GM21423 (cell line): ENCODE measurements at regions not wholly inside any gene's neighbourhood (a gene's known extent, or its start where the extent isn't known, plus 50 kb on each side); places are given as distances from the start of the nearest gene placed in this dataset.
"Not testable (repeated sequence)": the region's sequence is repeated elsewhere in the genome, so short reads cannot be mapped to it uniquely, and the experiment has no call there.

Experiments used
- ATAC-seq: cut with Tn5 transposase; IDR thresholded peaks from one replicate; pipeline ENCODE4 v1.9.1; 2021; ENCODE audit warnings: mild to moderate bottlenecking, moderate library complexity; ENCODE audit not compliant: unreplicated experiment

DNA sequence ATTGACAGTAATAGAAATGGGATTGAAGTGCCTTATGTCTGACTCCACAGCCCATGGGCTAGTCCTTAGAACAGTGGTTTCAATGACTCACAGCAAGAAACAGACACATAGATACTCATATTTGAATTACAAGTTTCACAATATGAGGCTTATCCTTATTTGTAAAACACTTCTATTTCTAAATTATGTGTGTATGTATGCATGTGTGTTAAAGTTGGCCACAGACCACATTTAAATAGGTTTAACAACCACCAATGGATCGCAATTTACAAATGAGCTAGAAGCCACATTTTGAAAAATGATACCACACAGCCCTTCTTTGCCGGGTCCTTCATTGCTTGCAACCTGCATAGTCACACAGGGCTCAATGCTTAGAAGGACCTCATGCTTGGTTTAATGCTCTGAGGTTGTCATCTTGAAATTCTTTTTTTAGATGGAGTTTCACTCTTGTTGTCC lies 157.8 kb upstream of the PREP start:
- peak; percentile 87 for ATAC-seq

DNA sequence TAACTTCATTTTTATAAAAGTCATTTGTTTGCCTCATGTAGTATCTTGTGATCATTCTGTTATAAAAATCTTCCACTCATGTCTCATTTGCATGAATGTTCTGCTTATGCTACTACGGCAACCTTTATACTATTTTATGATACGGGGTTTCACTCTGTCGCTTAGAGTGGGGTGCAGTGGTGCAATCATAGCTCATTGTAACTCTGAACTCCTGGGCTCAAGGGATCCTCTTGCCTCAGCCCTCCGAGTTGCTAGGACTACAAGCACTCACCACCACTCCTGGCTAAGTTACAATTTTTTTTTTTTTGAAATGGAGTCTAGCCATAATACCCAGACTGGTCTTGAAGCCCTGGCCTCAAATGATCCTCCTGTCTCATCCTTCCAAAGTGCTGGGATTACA lies 154.4 kb upstream of the PREP start:
- no peak for ATAC-seq

DNA sequence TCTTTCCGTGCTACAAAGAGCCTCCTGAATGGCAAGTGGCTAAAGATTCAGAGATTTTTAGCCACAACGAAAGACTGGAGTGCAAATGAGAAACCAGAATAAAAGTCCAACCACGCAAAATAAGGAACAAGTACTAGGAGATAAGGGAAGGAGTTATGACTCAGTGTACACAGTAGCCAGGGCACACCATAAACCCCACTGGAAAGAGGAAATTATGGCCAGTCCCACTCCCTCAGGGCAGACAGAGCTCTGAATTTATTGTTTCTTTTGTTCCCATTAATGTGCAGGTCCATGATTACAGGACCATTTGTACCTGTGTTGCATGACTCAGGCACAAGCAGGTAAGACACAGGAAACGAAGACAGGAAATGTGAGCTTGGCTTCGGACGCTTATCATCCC lies 150.3 kb upstream of the PREP start:
- ATAC-seq, result no peak

DNA sequence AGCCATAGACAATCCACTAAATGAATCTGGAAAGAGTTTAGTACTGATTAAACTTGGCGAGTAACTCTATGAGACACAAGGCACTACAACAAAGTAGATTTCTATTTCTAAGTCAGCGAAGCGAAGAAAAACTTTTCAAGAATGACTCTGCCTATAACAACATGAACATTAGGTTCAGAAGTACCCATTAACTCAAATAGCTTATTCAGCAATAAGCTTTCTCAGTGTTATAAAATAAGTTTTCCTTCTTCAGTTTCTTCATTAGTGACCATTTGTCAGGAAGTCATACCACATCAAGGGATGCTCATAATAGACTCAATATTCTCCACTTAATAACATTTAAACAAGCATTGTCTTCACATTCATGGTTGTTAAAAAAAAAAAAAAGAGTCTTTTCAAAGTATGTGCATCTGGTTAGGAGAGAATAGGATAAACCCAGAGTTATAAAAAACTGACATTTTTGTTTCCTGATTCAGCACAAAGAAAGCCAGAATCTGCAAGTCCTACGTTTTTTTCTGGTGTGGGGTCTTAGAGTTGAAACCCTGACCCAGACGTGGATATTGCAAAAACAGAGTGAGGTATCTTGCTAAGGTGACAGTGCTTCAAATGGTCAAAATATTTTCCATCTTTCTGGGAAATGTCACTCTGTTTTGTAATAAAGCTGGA lies 148.2 kb upstream of the PREP start:
- ATAC-seq, result no peak

DNA sequence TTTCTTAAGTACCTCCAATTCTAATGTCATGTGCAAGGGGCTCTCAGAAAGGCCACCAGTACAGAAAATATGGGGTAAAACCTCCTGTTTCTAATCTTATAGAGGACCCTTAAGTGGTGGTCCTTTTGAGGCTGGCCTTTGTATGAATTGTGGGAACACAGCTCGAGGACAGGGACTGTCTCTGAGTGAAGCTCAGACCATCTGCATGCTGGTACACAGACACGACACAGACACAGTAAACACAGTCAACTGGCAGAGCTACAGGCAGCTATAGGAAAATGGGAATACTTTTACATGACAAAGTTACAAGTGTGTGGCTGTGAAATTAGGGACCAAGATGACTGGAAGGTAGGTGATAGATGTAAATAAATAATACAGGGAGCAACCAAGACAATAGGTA lies 143.9 kb upstream of the PREP start:
- ATAC-seq, result no peak

DNA sequence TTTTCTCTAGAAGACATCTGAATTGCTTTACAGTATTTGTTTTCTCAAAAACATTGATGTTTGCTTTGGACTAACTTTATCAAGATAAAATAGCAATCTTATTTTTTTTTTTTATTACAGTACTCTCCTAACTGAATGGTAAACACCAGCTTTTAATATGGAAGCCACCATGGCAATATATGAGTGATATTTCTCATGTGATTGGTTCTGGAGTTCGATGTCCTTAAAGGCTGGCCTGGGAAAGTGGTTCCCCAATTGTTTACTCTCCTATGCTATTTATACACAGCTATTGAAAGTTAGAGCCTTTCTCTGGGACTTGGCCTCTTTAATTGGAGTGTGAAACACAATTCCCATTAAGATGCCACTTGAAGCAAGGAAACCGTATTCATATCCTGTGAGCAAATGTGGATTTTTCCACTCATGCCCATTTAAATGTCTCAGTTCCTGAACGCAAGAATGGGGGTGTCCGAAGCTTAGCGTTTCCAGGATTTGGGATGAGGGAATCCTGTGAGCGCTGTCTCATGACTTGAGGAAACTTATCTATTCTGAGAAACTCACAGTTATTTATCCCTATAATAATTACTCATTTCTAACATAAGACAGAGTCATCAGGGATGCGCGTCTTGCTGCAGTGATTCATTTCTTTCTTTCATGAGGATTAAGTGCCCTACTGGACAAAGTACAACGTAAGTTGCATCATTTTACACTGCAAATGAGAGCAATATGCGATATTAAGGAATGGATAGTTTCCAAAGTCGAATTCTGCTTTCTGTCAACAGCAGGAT lies 143.3 kb upstream of the PREP start:
- no peak for ATAC-seq

DNA sequence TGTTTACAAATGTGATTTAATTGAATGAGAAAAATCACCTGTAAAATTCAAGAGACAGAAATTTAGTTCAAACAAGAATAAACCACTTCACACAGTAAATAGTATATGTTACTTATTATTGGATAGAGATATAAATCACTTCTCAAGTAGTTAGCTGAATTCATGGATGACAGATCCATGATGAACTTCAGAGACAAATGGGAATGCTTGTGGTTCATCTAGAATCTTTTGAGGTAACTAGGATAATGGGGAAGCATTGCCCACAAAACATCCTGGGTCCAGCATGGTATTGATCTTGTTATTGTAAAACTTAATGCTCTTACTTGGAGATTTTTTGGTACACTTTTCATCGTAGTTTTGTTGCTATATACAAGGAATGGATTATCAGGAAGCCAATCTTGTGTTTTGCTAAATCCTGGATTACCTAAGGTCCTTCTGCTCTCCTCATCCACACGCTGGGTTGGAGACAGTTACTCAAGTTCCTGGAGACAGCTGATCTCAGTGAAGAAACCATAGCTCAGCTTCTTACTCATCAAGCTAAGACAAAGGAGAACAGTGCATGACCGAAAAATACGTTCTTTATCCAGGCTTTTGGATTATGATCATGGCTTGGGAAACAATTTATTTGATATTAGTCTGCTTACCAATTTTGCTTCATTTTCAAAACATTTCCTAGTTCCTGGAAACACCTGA lies 142.5 kb upstream of the PREP start:
- ATAC-seq, result no peak

DNA sequence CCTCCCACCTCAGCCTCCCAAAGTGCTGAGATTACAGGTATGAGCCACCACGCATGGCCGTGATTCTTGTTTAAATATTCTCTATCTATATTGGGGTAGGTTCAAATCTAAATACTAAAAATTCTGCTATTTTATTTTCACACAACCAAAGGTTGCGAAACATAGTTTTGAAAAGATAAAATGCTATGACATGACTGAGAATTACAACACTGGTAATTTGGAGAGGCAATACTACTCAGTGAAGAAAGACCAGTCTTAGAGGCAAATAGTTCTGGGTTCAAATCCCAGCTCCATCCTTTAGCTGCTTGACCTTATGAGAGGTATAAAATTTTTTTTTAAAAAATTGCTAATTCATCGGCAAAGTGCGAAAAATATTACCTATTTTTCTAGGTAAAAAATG lies 137.0 kb upstream of the PREP start:
- ATAC-seq, result no peak

DNA sequence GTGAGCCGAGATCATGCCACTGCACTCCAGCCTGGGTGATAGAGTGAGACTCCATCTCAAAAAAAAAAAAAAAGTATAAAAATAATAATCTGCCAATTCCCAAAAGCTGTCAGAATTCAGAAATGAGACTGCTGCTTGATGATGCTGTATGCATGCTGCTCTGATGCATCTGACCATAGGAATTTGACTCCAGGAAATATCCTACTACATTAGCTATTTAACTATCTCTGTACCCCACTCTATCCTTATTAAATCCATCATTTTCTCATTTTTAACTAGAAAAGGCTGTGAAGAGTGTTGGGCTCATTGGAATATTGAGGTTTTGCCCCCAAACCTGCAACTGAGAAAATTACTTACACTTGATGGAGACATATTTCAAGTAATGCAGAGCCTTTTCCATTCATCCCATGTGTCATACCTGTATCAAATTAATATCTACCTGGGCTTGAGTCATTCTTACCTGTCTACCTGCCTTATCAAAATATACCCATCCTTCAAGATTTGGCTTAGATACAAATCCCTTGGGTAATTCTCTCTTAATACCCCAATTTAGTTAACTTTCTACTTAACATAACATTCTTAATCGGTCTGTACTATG lies 135.2 kb upstream of the PREP start:
- ATAC-seq, result no peak

DNA sequence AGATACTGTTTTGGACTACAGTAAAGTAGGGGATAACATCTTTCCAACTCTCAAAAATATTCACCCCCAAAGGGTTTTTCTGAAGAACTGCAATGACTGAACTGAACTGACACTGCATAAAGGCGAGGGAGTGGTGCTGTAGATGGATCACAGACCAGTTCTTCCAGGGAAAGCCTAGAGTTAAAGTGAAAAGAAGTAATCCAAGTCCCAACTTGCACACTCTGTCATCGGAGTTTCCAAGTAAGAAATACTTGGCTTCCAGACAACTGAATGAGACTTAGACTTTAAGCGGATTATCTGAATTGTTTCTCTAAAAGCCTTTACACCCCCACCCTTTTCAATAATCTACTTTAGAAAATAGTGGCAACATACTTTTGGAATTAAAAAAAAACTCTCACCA lies 134.1 kb upstream of the PREP start:
- no peak for ATAC-seq

DNA sequence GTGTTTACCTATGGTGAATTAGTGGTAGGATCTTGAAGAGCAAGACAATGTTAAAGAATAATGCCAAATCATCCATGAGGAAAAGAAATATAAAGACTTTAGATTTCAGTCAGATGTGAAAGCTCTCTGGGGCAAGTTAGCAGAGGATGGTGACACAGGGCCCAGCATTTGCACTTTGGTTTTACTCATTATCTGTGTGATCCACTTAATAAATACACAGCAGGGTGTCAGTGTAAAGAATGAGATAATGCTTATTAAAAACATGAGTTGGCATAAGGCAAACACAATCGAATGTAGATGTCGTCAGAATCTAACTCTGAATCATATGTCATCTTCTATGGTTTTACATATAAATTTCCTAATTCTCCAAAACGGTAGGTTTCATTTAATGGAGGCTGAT lies 130.4 kb upstream of the PREP start:
- no peak for ATAC-seq

DNA sequence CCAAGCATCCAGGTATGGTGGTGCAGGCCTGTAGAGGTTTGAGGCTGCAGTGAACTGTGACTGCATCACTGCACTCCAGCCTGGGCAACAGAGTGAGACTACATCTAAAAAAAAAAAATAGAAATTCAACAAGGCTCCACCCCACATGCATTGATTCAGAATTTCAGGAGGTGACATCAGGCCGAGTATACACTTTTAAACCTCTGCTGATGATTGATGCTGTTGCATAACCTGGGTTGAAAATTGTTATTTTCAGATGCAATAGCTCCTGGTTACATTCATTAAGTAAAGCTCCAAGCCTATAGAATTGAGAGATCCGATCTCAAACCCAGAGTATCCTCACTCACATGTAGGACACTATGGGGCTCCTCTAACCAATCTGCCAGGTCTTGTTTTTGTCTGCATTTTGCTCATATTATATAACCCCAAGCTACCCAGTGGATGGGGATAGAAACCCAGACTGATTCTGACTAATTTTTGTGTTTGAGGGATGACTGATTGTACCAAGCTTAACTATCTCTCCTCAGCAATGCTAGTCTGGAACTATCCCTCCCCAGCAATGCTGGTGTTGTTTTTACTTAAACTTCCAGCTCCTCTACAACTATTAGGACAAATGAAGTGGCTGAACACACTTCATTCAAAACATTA lies 123.5 kb upstream of the PREP start:
- no peak for ATAC-seq

DNA sequence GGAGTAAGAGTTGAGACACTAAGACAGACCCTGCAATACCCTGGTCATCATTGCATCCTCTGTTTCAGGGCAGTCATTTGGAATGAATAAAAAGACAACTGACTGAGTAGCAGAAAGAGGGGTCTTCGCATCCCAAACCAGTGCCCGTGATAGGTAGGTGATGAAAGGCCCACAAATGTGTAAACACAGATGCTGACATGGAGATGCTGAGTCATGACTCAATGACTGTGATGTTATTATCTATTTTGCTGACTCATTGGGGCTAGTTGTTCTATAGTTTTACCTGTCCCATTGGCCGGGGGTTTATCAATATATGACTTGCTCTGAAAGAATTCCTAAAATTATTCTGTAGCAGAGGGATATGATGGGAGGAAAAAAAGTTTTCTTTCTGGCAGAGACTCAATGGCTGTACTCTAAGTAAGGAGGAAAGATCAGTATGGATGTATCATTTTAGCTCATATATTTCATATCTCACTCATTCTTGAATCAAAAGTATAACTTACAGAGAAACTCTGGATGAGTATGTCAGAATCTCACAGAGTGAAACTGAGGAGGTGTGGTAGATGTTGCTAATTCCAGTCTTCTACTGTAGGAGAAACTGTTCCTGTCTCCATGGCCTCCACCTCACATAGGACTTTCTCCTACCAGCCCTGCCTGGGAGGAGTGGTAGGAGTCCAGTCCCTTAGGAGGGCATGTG lies 119.9 kb upstream of the PREP start:
- ATAC-seq, result no peak

DNA sequence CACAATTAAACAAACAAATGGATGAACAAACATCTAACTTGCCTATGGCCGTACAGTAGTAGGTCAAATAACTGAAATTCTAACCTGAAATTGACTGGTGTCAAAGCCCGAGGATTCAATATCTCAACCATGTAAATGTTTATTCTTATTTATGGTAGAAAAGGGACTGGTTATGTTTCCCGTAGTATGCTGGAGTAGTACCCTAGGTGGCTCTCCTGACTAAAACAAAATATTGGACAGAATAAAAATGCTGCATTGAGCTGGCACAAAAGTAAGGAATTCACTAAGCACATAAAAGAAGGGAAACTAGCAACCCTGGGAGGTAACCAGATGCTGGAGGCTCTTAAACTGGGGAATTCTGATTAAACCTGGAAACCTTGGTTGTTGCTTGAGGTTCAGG lies 117.1 kb upstream of the PREP start:
- no peak for ATAC-seq

DNA sequence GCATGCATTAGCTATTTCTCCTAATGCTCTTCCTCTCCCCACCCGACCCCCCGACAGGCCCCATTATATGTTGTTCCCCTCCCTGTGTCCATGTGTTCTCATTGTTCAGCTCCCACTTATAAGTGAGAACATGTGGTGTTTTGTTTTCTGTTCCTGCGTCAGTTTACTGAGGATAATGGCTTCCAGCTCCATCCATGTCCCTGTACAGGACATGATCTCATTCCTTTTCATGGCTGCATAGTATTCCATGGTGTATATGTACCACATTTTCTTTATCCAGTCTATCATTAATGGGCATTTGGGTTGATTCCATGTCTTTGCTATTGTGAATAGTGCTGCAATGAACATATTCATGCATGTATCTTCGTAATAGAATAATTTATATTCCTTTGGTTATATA lies 116.1 kb upstream of the PREP start:
- not testable (repeated sequence) for ATAC-seq

DNA sequence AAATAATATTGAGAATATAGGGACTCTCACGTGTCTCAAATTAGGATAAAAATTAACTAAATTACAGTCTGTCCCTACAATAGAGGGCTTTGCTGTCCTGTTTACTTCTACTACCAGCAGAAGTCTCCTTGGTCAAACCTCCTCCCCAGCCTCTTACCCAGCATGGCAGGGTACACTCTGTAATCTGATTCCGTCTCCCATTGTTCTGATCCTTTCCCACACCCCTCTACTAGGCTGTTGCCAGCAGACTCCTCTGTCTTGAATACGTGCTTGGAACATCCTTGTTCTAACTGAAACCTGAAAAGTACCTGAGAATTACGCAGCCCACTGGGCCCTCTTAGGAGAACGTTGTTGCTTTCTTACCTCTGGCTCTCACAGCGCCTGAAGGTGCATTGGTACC lies 112.2 kb upstream of the PREP start:
- ATAC-seq, result no peak

DNA sequence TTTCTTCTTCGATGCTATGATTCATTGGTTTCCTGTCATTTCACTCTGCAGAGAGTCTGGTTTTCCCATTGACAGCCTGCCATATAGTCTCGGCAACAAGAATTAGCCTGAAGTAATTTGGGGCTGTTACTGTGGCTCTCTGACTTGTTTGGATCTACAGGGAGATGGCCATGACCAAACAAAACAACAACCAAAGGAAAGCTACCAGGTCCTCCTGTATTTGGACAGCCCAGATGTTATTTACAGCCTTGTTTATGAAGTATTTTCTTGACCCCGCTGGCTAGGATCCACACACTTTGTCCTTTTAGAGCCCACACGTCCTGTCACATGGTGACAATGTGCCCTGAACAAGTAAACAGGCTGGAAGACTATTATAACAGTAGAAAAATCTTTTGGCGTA lies 111.4 kb upstream of the PREP start:
- ATAC-seq, result no peak

DNA sequence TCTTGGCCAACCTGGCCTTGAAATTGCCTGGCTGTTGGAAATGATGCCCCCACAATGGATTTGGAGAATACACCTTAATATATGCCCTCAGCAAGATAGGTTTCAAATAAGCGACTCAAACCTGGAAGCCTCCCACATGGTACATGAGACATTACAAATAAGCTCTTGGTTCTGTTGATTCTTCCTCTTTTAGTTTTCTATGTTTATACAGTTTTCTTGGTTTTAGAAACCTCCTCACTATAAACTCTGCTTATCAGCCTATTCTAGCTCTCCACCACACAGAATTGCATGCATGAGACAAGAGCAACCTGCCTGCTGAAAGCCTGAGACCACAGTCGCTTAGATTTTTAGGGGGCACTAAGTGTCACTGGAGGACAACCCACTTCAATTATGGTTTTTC lies 108.8 kb upstream of the PREP start:
- ATAC-seq, result no peak

DNA sequence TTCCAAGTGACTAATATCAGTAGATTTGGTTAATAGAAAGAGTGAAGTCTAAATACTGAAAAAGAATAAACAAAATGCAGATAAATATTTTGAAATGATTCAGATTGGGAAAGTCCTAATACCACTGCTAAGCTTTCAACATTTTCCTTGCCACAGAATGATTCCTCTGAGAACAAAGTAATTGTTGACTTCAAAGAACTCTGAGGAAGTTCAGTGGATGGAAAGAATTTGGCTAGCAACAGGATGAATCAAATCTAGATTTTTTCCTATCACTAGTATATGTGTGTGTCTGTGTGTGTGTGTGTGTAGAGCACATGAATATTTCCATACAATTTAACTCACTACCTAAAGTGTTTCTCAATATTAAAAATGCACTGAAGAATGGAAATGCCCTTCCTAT lies 107.9 kb upstream of the PREP start:
- no peak for ATAC-seq

DNA sequence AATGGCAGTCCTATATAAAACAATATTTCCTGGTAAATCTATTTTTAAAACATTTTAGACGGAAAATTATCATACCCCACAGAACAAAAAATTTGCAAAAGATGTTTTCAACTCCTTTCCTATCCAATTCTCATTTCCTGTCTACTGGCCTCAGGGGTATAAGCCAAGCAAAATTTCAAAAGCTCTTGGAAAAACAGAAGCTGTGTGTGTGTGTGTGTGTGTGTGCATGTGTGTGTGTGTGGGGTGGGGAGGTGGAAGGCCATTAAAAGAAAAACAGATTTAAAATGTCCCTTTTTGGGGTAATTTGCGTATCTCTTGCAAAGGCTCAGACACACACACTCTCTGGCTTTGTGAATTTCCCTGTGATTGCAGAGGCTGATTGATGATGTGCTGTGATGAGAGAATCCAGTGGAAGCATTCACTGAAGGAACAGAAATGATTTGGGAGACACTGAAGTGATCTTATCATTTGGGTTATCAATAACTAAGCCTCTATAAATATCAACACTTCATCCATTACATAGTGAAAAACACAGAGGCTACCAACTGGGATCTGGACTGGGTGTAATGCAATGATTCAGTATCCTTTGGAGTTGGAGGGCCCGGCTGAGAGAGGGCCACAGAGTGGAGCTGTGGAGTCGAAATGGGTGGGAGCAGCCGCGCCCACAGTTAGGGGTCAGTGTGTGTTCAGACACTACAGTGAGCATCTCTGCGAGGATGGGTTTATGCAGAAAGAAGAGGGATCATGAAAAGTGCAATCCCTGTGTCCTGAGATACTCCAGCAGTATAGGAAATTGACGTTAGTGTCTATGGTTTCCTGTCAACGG lies 106.8 kb upstream of the PREP start:
- ATAC-seq, result no peak
